ENCODE measurements at regions not wholly inside any gene's neighbourhood (a gene's known extent, or its start where the extent isn't known, plus 50 kb on each side); places are given as distances from the start of the nearest gene placed in this dataset.

GRCh38 chr2:41626936-41627335, 420.9 kb upstream of the PKDCC start:
- TF ChIP-seq EZH2 (IDR thresholded peaks at IDR 0.05; ENCODE audit: low read depth) (no peak), CTCF (conservative IDR thresholded peaks at IDR 0.05) (no peak)

Measured in PC-9 (cell line).